Subcutaneous abdominal adipose tissue (tissue), 5 donors: ENCODE measurements at regions not wholly inside any gene's neighbourhood (a gene's known extent, or its start where the extent isn't known, plus 50 kb on each side); places are given as distances from the start of the nearest gene placed in this dataset.
A peak's percentile ranks its signal among the peaks of the same experiment; 100 is the strongest.
"Not testable (repeated sequence)": the region's sequence is repeated elsewhere in the genome, so short reads cannot be mapped to it uniquely, and the experiment has no call there.

Source experiments
- H3K27ac ChIP-seq: one replicate; pipeline ENCODE4 v1.7.0; 2013; ENCODE audit warnings: low read depth, mild to moderate bottlenecking, inconsistent platforms, low read length, moderate library complexity
- H3K27me3 ChIP-seq, 5 donors: one replicate each; pipeline ENCODE4 v1.7.0; 2013; ENCODE audit warnings: low read length in 5 of 5, inconsistent platforms in 1 of 5; ENCODE audit not compliant: control insufficient read depth in 5 of 5, insufficient read depth in 4 of 5
- H3K36me3 ChIP-seq, 5 donors: one replicate each; pipeline ENCODE4 v1.7.0; 2013; ENCODE audit warnings: low read length in 5 of 5; ENCODE audit not compliant: control insufficient read depth in 5 of 5, insufficient read depth in 5 of 5
- H3K4me1 ChIP-seq, 5 donors: one replicate each; pipeline ENCODE4 v1.7.0; 2013; ENCODE audit warnings: low read length in 5 of 5, mild to moderate bottlenecking in 3 of 5, moderate library complexity in 1 of 5; ENCODE audit not compliant: control insufficient read depth in 5 of 5, insufficient read depth in 5 of 5
- H3K4me3 ChIP-seq, 5 donors: one replicate each; pipeline ENCODE4 v1.7.0; 2013; ENCODE audit warnings: low read length in 5 of 5, low read depth in 1 of 5
- H3K9ac ChIP-seq, 5 donors: one replicate each; pipeline ENCODE4 v1.7.0; 2013; ENCODE audit warnings: low read length in 5 of 5, mild to moderate bottlenecking in 4 of 5, moderate library complexity in 3 of 5
- H3K9me3 ChIP-seq, 5 donors: one replicate each; pipeline ENCODE4 v1.7.0; 2013; ENCODE audit warnings: low read length in 5 of 5; ENCODE audit not compliant: control insufficient read depth in 5 of 5
- donor health status: healthy.
- donor health status: healthy.
- donor health status: healthy.
- donor health status: healthy.
- donor health status: healthy.

GRCh38 chr2:31707992-31708391 lies 127.3 kb upstream of the SRD5A2 start:
- H3K4me3 ChIP-seq = no peak overlapping the region
- H3K9me3 ChIP-seq = peaks cover 0 to 5% (median under 1%) of the 10 kb centered on the region in 5 donors
- peaks cover 0 to 29% (median 21%) of the 10 kb centered on the region in 5 donors for H3K4me1 ChIP-seq
- no peak overlapping the region for H3K9ac ChIP-seq
- no peak overlapping the region for H3K27ac ChIP-seq
- H3K36me3 ChIP-seq = no peaks in the 10 kb centered on the region
- no peaks in the 10 kb centered on the region for H3K27me3 ChIP-seq

- no peaks in the 10 kb centered on the region for H3K27me3 ChIP-seq
- H3K9ac ChIP-seq = no peak overlapping the region
- peak overlapping the region; percentile 61 for H3K27ac ChIP-seq
- peaks cover 0 to 29% (median 21%) of the 10 kb centered on the region in 5 donors for H3K4me1 ChIP-seq
- no peaks in the 10 kb centered on the region for H3K36me3 ChIP-seq
- no peak overlapping the region for H3K4me3 ChIP-seq
- peaks cover 0 to 5% (median 4%) of the 10 kb centered on the region in 5 donors for H3K9me3 ChIP-seq
Observed at GRCh38 chr2:31704561-31705212, 123.9 kb upstream of the SRD5A2 start.

GRCh38 chr2:31703253-31703652 lies 122.5 kb upstream of the SRD5A2 start:
- Histone ChIP-seq H3K9me3 (peaks cover 0 to 17% (median 7%) of the 10 kb centered on the region in 5 donors), H3K27ac (no peak overlapping the region), H3K9ac (no peak overlapping the region), H3K36me3 (no peaks in the 10 kb centered on the region), H3K27me3 (no peaks in the 10 kb centered on the region), H3K4me1 (peaks cover 0 to 29% (median 21%) of the 10 kb centered on the region in 5 donors), H3K4me3 (no peak overlapping the region)

GRCh38 chr2:31698722-31699121 lies 118.0 kb upstream of the SRD5A2 start:
- Histone ChIP-seq H3K9me3 (peaks cover 16 to 48% (median 36%) of the 10 kb centered on the region in 5 donors), H3K9ac (no peak overlapping the region), H3K4me1 (no peaks in the 10 kb centered on the region), H3K36me3 (no peaks in the 10 kb centered on the region), H3K27ac (no peak overlapping the region), H3K27me3 (no peaks in the 10 kb centered on the region), H3K4me3 (peak overlapping the region in 2 of 5 donors; percentile 7 to 25)

GRCh38 chr2:31696068-31696467 lies 115.3 kb upstream of the SRD5A2 start:
- Histone ChIP-seq H3K36me3 (no peaks in the 10 kb centered on the region), H3K27me3 (no peaks in the 10 kb centered on the region), H3K4me1 (no peaks in the 10 kb centered on the region), H3K9ac (no peak overlapping the region), H3K9me3 (peaks cover 29 to 66% (median 59%) of the 10 kb centered on the region in 5 donors), H3K4me3 (peak overlapping the region in 1 of 5 donors; percentile 11), H3K27ac (no peak overlapping the region)

- H3K9ac ChIP-seq = no peak overlapping the region
- no peaks in the 10 kb centered on the region for H3K4me1 ChIP-seq
- H3K27me3 ChIP-seq = no peaks in the 10 kb centered on the region
- H3K27ac ChIP-seq = no peak overlapping the region
- H3K36me3 ChIP-seq = no peaks in the 10 kb centered on the region
- peak overlapping the region in 4 of 5 donors; percentile 23 to 52 (median 29) for H3K4me3 ChIP-seq
- peaks cover 29 to 68% (median 61%) of the 10 kb centered on the region in 5 donors for H3K9me3 ChIP-seq
Observed at GRCh38 chr2:31694444-31694843, 113.7 kb upstream of the SRD5A2 start.

GRCh38 chr2:31693882-31694281 lies 113.1 kb upstream of the SRD5A2 start:
- Histone ChIP-seq H3K27ac (no peak overlapping the region), H3K9me3 (peaks cover 29 to 66% (median 60%) of the 10 kb centered on the region in 5 donors), H3K36me3 (no peaks in the 10 kb centered on the region), H3K4me3 (peak overlapping the region in 4 of 5 donors; percentile 23 to 52 (median 29)), H3K27me3 (no peaks in the 10 kb centered on the region), H3K4me1 (no peaks in the 10 kb centered on the region), H3K9ac (no peak overlapping the region)

GRCh38 chr2:31688282-31688681 lies 107.5 kb upstream of the SRD5A2 start:
- no peaks in the 10 kb centered on the region for H3K27me3 ChIP-seq
- no peaks in the 10 kb centered on the region for H3K4me1 ChIP-seq
- no peak overlapping the region for H3K27ac ChIP-seq
- H3K36me3 ChIP-seq = no peaks in the 10 kb centered on the region
- H3K9ac ChIP-seq = no peak overlapping the region
- H3K4me3 ChIP-seq = no peak overlapping the region
- H3K9me3 ChIP-seq = peaks cover 9 to 39% (median 26%) of the 10 kb centered on the region in 5 donors

GRCh38 chr2:31683506-31683905 lies 102.8 kb upstream of the SRD5A2 start:
- H3K4me3 ChIP-seq, H3K27me3 ChIP-seq, H3K4me1 ChIP-seq, H3K36me3 ChIP-seq, H3K27ac ChIP-seq, H3K9ac ChIP-seq: not testable (repeated sequence)
- peaks cover 0 to 16% (median 5%) of the 10 kb centered on the region in 5 donors for H3K9me3 ChIP-seq

GRCh38 chr2:31675485-31675901 lies 94.8 kb upstream of the SRD5A2 start:
- H3K36me3 ChIP-seq = no peaks in the 10 kb centered on the region
- H3K9me3 ChIP-seq = peaks cover 14 to 31% (median 28%) of the 10 kb centered on the region in 5 donors
- no peaks in the 10 kb centered on the region for H3K27me3 ChIP-seq
- H3K9ac ChIP-seq = no peak overlapping the region
- H3K27ac ChIP-seq = no peak overlapping the region
- H3K4me1 ChIP-seq = no peaks in the 10 kb centered on the region
- peak overlapping the region in 1 of 5 donors; percentile 8 for H3K4me3 ChIP-seq
